ENCODE measurements at regions not wholly inside any gene's neighbourhood (a gene's known extent, or its start where the extent isn't known, plus 50 kb on each side); places are given as distances from the start of the nearest gene placed in this dataset.
"Not testable (repeated sequence)": the region's sequence is repeated elsewhere in the genome, so short reads cannot be mapped to it uniquely, and the experiment has no call there.

- no peak for DNase-seq
Observed at GRCh38 chr10:8350250-8350967, 295.9 kb downstream of the GATA3 start.

GRCh38 chr10:8352171-8353075 lies 297.9 kb downstream of the GATA3 start:
- DNase-seq: no peak

- DNase-seq: no peak
Observed at GRCh38 chr10:8356283-8356682, 301.8 kb downstream of the GATA3 start.

GRCh38 chr10:8359467-8359866 lies 305.0 kb downstream of the GATA3 start:
- no peak for DNase-seq

GRCh38 chr10:8360365-8360764 lies 305.9 kb downstream of the GATA3 start:
- no peak for DNase-seq

- DNase-seq: no peak
Observed at GRCh38 chr10:8360814-8361509, 306.5 kb downstream of the GATA3 start.

GRCh38 chr10:8361510-8361844 lies 307.0 kb downstream of the GATA3 start:
- no peak for DNase-seq

- no peak for DNase-seq
Observed at GRCh38 chr10:8365935-8366911, 311.7 kb downstream of the GATA3 start.

GRCh38 chr10:8367672-8368411 lies 313.4 kb downstream of the GATA3 start:
- not testable (repeated sequence) for DNase-seq

- no peak for DNase-seq
Observed at GRCh38 chr10:8369666-8370065, 315.2 kb downstream of the GATA3 start.

- no peak for DNase-seq
Observed at GRCh38 chr10:8374334-8374733, 319.8 kb downstream of the GATA3 start.

GRCh38 chr10:8375137-8375536 lies 320.6 kb downstream of the GATA3 start:
- DNase-seq: no peak

GRCh38 chr10:8378198-8378983 lies 323.9 kb downstream of the GATA3 start:
- DNase-seq: no peak

- DNase-seq: no peak
Observed at GRCh38 chr10:8379906-8380832, 325.7 kb downstream of the GATA3 start.

GRCh38 chr10:8380833-8381496 lies 326.5 kb downstream of the GATA3 start:
- no peak for DNase-seq

GRCh38 chr10:8386781-8387180 lies 332.3 kb downstream of the GATA3 start:
- no peak for DNase-seq

GRCh38 chr10:8389630-8390029 lies 335.1 kb downstream of the GATA3 start:
- no peak for DNase-seq

GRCh38 chr10:8392216-8392615 lies 337.7 kb downstream of the GATA3 start:
- no peak for DNase-seq

- no peak for DNase-seq
Observed at GRCh38 chr10:8393531-8393930, 339.0 kb downstream of the GATA3 start.

All from left hindlimb (tissue), 1 donor.